K562 (cell line): ENCODE measurements at regions not wholly inside any gene's neighbourhood (a gene's known extent, or its start where the extent isn't known, plus 50 kb on each side); places are given as distances from the start of the nearest gene placed in this dataset.
A peak's percentile ranks its signal among the peaks of the same experiment; 100 is the strongest.

ENCODE experiments used
- ATAC-seq: fragments of 200-7000 bp; cut with Tn5 transposase; 3 replicates; pipeline ENCODE4 v1.9.1; 2020; ENCODE audit warnings: moderate library complexity
- BruUV-seq: library from RNA; stranded (reverse); fragments of 400-500 nt; replicated peaks from 2 replicates; lab custom pipeline; 2021; lab: Mats Ljungman, UMichigan
- CTCF ChIA-PET: fragments of 300-600 bp; formaldehyde crosslinking; extraction: SDS; loops from one replicate; lab custom pipeline; 2021; ENCODE audit warnings: low intra/inter-chr PET ratio; lab: Yijun Ruan, JAX
- POLR2A ChIA-PET: fragments of 300-600, 350-650 bp; sonication (Branson Sonifier 250); formaldehyde crosslinking; extraction: SDS; loops from one replicate; lab custom pipeline; 2021; ENCODE audit warnings: antibody characterized with exemption, inconsistent platforms; lab: Yijun Ruan, JAX
- DNase-seq, 4 experiments: peaks; one replicate each; pipeline versions ENCODE4 v3.0.0 to v3.0.0-alpha.2; 2011 to 2018; ENCODE audit warnings: low spot score in 3 of 4, mixed read lengths in 3 of 4; ENCODE audit errors: extremely low read depth in 1 of 4
- FAIRE-seq: peaks from 2 replicates; lab custom pipeline; 2011; peaks lifted over from hg19 to GRCh38; lab: Jason Lieb, UNC
- H2AFZ ChIP-seq: 2 replicates; pipeline ENCODE4 v1.6.0; 2011; ENCODE audit warnings: low read depth, low read length, control low read depth, inconsistent platforms
- H3K27ac ChIP-seq: fragments of 200-600 bp; 3 replicates; pipeline ENCODE4 v1.8.0; 2011; ENCODE audit warnings: low read depth, mild to moderate bottlenecking, control low read depth, inconsistent platforms, low read length, moderate library complexity, mixed read lengths; ENCODE audit errors: extremely low read depth
- H3K27me3 ChIP-seq, 2 experiments: fragments of 300-600 bp in 1 of 2; 2 replicates in 1 of 2; 3 replicates in 1 of 2; pipeline versions ENCODE4 v1.6.0 to v1.8.0; 2011; ENCODE audit warnings: inconsistent platforms in 2 of 2, low read length in 2 of 2, mild to moderate bottlenecking in 1 of 2, mixed read lengths in 1 of 2, moderate library complexity in 1 of 2; ENCODE audit not compliant: control insufficient read depth in 2 of 2, insufficient read depth in 2 of 2
- H3K36me3 ChIP-seq: fragments of 300-600 bp; 3 replicates; pipeline ENCODE4 v1.8.0; 2011; ENCODE audit warnings: mild to moderate bottlenecking, low read length, inconsistent platforms; ENCODE audit not compliant: control insufficient read depth, insufficient read depth
- H3K4me1 ChIP-seq, 2 experiments: fragments of 200-600 bp in 1 of 2; replicated peaks in 1 of 2; 2 replicates in 1 of 2; 3 replicates in 1 of 2; pipeline versions ENCODE4 v1.5.1 to v1.8.0; 2011; ENCODE audit warnings: inconsistent platforms in 2 of 2, low read length in 2 of 2, mild to moderate bottlenecking in 1 of 2, mixed read lengths in 1 of 2, moderate library complexity in 1 of 2; ENCODE audit not compliant: control insufficient read depth in 2 of 2, insufficient read depth in 2 of 2
- H3K4me2 ChIP-seq: 2 replicates; pipeline ENCODE4 v1.6.1; 2011; ENCODE audit warnings: low read length, control low read depth, inconsistent platforms, mixed read lengths; ENCODE audit not compliant: insufficient read depth
- H3K4me3 ChIP-seq: fragments of 200-600 bp; sonication (generic), shearing (Covaris generic); 2 replicates; pipeline ENCODE4 v1.5.1; 2016; ENCODE audit warnings: control low read depth, inconsistent platforms
- H3K79me2 ChIP-seq: fragments of 200-600 bp; 3 replicates; pipeline ENCODE4 v1.8.0; 2011; ENCODE audit warnings: low read length, inconsistent platforms; ENCODE audit not compliant: control insufficient read depth, insufficient read depth
- H3K9ac ChIP-seq, 2 experiments: 2 replicates each; pipeline versions ENCODE4 v1.6.0 to v1.6.1; 2011; ENCODE audit warnings: low read depth in 2 of 2, low read length in 2 of 2, control low read depth in 1 of 2, inconsistent platforms in 1 of 2, mild to moderate bottlenecking in 1 of 2, mixed read lengths in 1 of 2; ENCODE audit not compliant: insufficient read depth in 1 of 2
- H3K9me1 ChIP-seq: one replicate; pipeline ENCODE4 v1.6.0; 2011; ENCODE audit warnings: inconsistent platforms, mild to moderate bottlenecking, low read length, moderate library complexity; ENCODE audit not compliant: control insufficient read depth, insufficient read depth
- H3K9me3 ChIP-seq: replicated peaks from 2 replicates; pipeline ENCODE4 v1.5.1; 2011; ENCODE audit warnings: low read depth, low read length, inconsistent platforms; ENCODE audit not compliant: control insufficient read depth, insufficient read depth
- H4K20me1 ChIP-seq: replicated peaks from 2 replicates; pipeline ENCODE4 v1.6.1; 2011; ENCODE audit warnings: low read length, inconsistent platforms, mixed read lengths; ENCODE audit not compliant: control insufficient read depth, insufficient read depth
- CAMTA2 ChIP-seq: fragments of 250-450 bp; sonication (Bioruptor Pico); conservative IDR thresholded peaks from 2 replicates; pipeline ENCODE4 v1.5.1; 2022
- CHD2 ChIP-seq: IDR thresholded peaks from 2 replicates; pipeline ENCODE4 v1.6.1; 2011; ENCODE audit warnings: low read depth, low read length
- NCOR1 ChIP-seq: fragments of 450-650 bp; IDR thresholded peaks from 2 replicates; pipeline ENCODE4 v1.6.1; 2016; ENCODE audit warnings: mild to moderate bottlenecking, moderate library complexity
- ZNF76 ChIP-seq: fragments of 250-450 bp; sonication (Bioruptor Pico); IDR thresholded peaks from 2 replicates; pipeline ENCODE4 v1.4.0; 2020; ENCODE audit warnings: mild to moderate bottlenecking, moderate library complexity, borderline replicate concordance
- ZNF780A ChIP-seq: fragments of 250-450 bp; sonication (Bioruptor Pico); IDR thresholded peaks from 2 replicates; pipeline ENCODE4 v1.5.0; 2021; ENCODE audit warnings: mild to moderate bottlenecking
- WGBS: fragments of 100-300 bp; shearing (Covaris generic); methylation state at CpG from one replicate; pipeline ENCODE4 v1.1.6; 2016; ENCODE audit warnings: low coverage, mixed read lengths; ENCODE audit not compliant: insufficient coverage; ENCODE audit errors: missing lambda C conversion rate; 5-methylcytosine and 5-hydroxymethylcytosine counted together
- in situ Hi-C: fragments of 300-500 bp; cut with MboI; formaldehyde crosslinking; loops from 4 replicates; pipeline ENCODE4 v1.15.0; 2018; ENCODE audit warnings: inconsistent platforms, mixed read lengths
- intact Hi-C: fragments of 100-400 bp; cut with micrococcal nuclease; formaldehyde crosslinking; loops from 2 replicates; pipeline ENCODE4 v1.14.2; 2022
- TF ChIP-seq, protein P1 (sequence below): fragments of 200-800 bp; sonication (Bioruptor generic); IDR thresholded peaks from 2 replicates; pipeline ENCODE4 v1.6.1; 2016; ENCODE audit warnings: missing genetic modification characterization, missing compliant biosample characterization
- TF ChIP-seq, protein P2 (sequence below): sonication (generic); formaldehyde crosslinking; IDR thresholded peaks from 2 replicates; pipeline ENCODE4 v1.8.0; 2022; ENCODE audit warnings: mild to moderate bottlenecking, missing genetic modification reagents, borderline replicate concordance

DNA sequence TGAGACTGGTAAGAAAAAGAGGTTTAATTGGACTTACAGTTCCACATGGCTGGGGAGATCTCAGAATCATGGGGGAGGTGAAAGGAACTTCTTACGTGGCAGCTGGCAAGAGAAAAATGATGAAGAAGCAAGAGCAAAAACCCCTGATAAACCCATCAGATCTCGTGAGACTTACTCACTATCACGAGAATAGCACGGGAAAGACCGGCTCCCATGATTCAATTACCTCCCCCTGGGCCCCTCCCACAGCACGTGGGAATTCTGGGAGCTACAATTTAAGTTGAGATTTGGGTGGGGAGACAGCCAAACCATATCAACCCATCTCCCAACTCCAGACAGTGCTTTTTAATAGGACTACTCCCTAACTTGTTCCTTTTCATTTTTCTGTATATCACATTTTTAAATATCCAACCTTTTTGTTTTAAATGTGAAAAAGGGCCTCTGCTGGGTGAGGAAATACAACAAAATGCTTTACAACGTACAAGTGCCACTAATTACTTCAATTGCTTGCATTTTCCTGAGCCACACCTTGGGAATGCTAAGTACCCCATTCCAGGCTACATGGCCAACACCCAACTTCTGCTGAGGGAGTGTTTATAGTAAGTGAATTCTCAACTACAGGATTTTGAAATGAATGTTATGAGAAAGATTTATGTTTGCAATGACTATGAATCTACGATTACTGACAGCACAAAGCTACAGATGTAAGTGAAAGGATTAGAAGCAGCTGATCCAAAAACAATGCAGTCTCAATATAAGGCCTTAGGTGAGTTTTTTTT, 294.1 kb upstream of the CD180 start:
- ChIA-PET POLR2A (no interaction called here), CTCF (no interaction called here)
- H3K36me3 ChIP-seq = no peaks in the 10 kb centered on the region
- 0% methylated on average over 8 of the region's 8 CpGs for WGBS
- no peak overlapping the region for H3K4me2 ChIP-seq
- H3K27me3 ChIP-seq = no peaks in the 10 kb centered on the region
- H4K20me1 ChIP-seq = no peaks in the 10 kb centered on the region
- peak; percentile 60; the same call in 1 of the 2 replicates for TF ChIP-seq CHD2
- TF ChIP-seq CAMTA2 (CRISPR knock-in tag) = no peak
- H3K9me1 ChIP-seq = no peaks in the 10 kb centered on the region
- no peak overlapping the region for H3K27ac ChIP-seq
- ATAC-seq (no peak), FAIRE-seq (no peak), DNase-seq (no peak)
- BruUV-seq = no TSS peak
- H2AFZ ChIP-seq = no peak overlapping the region
- H3K9ac ChIP-seq = no peak overlapping the region
- no peak overlapping the region for H3K4me3 ChIP-seq
- intact Hi-C loops (loop anchor here (5.0 kb wide), 1 partner anchor 762 kb away; no protein-coding TSS in a partner anchor), in situ Hi-C loops (no loop called here)
- no peaks in the 10 kb centered on the region for H3K4me1 ChIP-seq
- H3K9me3 ChIP-seq = no peaks in the 10 kb centered on the region
- no peaks in the 10 kb centered on the region for H3K79me2 ChIP-seq

DNA sequence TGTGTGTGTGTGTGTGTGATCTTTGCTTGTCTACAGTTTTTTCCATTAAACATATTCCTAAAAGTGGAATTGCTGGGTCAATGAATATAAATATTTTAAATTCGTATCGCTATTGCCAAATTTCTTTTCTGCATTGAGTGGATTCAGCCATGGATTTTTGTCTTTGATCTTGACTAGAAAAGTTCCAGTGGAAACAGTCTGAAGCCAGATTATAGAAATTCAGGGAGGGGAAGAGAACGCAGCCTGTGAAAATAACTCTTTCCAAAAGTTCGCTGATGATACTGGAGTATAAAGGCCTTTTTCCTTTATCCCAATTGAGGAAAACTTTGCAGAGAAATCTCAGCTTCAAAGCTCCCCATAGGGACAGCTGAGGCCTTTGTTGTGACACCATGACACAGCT, 292.3 kb upstream of the CD180 start:
- in situ Hi-C loops (no loop called here), intact Hi-C loops (no loop called here)
- BruUV-seq = no TSS peak
- no peak overlapping the region for H3K4me2 ChIP-seq
- no peak overlapping the region for H3K4me3 ChIP-seq
- H3K9ac ChIP-seq = no peak overlapping the region
- H3K79me2 ChIP-seq = no peaks in the 10 kb centered on the region
- no peaks in the 10 kb centered on the region for H3K9me3 ChIP-seq
- no peaks in the 10 kb centered on the region for H4K20me1 ChIP-seq
- no peak overlapping the region for H3K27ac ChIP-seq
- ChIA-PET CTCF (interaction anchor here (0.6 kb wide), 1 partner anchor 126 kb away, joined by 3 read pairs; no protein-coding TSS in a partner anchor), POLR2A (no interaction called here)
- ATAC-seq = no peak
- FAIRE-seq = no peak
- H3K27me3 ChIP-seq = no peaks in the 10 kb centered on the region
- 0% methylated on average over 4 of the region's 4 CpGs for WGBS
- no peaks in the 10 kb centered on the region for H3K9me1 ChIP-seq
- DNase-seq = no peak
- no peak overlapping the region for H2AFZ ChIP-seq
- no peaks in the 10 kb centered on the region for H3K4me1 ChIP-seq
- H3K36me3 ChIP-seq = no peaks in the 10 kb centered on the region
- TF ChIP-seq ZNF780A (CRISPR knock-in tag) (no peak), ZNF76 (CRISPR knock-in tag) (no peak), NCOR1 (no peak)
- TF ChIP-seq, protein P1, sequence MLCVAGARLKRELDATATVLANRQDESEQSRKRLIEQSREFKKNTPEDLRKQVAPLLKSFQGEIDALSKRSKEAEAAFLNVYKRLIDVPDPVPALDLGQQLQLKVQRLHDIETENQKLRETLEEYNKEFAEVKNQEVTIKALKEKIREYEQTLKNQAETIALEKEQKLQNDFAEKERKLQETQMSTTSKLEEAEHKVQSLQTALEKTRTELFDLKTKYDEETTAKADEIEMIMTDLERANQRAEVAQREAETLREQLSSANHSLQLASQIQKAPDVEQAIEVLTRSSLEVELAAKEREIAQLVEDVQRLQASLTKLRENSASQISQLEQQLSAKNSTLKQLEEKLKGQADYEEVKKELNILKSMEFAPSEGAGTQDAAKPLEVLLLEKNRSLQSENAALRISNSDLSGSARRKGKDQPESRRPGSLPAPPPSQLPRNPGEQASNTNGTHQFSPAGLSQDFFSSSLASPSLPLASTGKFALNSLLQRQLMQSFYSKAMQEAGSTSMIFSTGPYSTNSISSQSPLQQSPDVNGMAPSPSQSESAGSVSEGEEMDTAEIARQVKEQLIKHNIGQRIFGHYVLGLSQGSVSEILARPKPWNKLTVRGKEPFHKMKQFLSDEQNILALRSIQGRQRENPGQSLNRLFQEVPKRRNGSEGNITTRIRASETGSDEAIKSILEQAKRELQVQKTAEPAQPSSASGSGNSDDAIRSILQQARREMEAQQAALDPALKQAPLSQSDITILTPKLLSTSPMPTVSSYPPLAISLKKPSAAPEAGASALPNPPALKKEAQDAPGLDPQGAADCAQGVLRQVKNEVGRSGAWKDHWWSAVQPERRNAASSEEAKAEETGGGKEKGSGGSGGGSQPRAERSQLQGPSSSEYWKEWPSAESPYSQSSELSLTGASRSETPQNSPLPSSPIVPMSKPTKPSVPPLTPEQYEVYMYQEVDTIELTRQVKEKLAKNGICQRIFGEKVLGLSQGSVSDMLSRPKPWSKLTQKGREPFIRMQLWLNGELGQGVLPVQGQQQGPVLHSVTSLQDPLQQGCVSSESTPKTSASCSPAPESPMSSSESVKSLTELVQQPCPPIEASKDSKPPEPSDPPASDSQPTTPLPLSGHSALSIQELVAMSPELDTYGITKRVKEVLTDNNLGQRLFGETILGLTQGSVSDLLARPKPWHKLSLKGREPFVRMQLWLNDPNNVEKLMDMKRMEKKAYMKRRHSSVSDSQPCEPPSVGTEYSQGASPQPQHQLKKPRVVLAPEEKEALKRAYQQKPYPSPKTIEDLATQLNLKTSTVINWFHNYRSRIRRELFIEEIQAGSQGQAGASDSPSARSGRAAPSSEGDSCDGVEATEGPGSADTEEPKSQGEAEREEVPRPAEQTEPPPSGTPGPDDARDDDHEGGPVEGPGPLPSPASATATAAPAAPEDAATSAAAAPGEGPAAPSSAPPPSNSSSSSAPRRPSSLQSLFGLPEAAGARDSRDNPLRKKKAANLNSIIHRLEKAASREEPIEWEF (CRISPR knock-in tag) = no peak
- TF ChIP-seq, protein P2, sequence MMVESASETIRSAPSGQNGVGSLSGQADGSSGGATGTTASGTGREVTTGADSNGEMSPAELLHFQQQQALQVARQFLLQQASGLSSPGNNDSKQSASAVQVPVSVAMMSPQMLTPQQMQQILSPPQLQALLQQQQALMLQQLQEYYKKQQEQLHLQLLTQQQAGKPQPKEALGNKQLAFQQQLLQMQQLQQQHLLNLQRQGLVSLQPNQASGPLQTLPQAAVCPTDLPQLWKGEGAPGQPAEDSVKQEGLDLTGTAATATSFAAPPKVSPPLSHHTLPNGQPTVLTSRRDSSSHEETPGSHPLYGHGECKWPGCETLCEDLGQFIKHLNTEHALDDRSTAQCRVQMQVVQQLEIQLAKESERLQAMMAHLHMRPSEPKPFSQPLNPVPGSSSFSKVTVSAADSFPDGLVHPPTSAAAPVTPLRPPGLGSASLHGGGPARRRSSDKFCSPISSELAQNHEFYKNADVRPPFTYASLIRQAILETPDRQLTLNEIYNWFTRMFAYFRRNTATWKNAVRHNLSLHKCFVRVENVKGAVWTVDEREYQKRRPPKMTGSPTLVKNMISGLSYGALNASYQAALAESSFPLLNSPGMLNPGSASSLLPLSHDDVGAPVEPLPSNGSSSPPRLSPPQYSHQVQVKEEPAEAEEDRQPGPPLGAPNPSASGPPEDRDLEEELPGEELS = no peak
